ENCODE measurements at regions not wholly inside any gene's neighbourhood (a gene's known extent, or its start where the extent isn't known, plus 50 kb on each side); places are given as distances from the start of the nearest gene placed in this dataset.
"Not testable (repeated sequence)": the region's sequence is repeated elsewhere in the genome, so short reads cannot be mapped to it uniquely, and the experiment has no call there.

GRCh38 chr14:105636935-105637334 is 110.6 kb downstream of the TMEM121 start:
- no peak overlapping the region for H3K4me3 Mint-ChIP-seq
- peaks cover 3% of the 10 kb centered on the region for H3K9me3 Mint-ChIP-seq
- peaks cover 28% of the 10 kb centered on the region for H3K36me3 Mint-ChIP-seq
- ATAC-seq, result no peak
- H3K4me1 Mint-ChIP-seq, result peaks cover 30% of the 10 kb centered on the region
- no peaks in the 10 kb centered on the region for H3K27me3 Mint-ChIP-seq
- no peak overlapping the region for H3K27ac Mint-ChIP-seq

DNA sequence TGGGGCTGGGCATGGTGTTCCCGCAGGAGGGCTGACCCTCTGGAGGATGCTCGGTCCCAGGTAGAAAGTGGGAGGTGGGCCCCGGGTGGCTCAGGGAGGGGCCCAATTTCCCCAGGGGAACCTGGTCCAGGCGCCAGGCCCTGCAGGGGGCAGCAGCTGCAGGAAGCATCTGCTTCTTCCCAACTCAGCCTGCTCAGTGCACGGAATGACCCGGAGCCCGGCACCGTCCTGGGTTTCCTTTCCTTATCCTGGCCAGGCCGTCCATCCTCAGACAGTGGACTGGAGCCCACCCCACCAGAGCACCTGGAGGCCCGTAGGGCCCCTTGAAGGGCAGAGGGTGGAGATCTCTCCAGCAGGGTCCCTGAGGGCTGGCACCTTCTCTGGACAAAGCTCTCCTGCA is 111.0 kb downstream of the TMEM121 start:
- not testable (repeated sequence) for ATAC-seq, H3K27ac Mint-ChIP-seq, H3K27me3 Mint-ChIP-seq, H3K9me3 Mint-ChIP-seq, H3K4me3 Mint-ChIP-seq
- Mint-ChIP-seq H3K4me1 (peaks cover 28% of the 10 kb centered on the region), H3K36me3 (peaks cover 28% of the 10 kb centered on the region)

DNA sequence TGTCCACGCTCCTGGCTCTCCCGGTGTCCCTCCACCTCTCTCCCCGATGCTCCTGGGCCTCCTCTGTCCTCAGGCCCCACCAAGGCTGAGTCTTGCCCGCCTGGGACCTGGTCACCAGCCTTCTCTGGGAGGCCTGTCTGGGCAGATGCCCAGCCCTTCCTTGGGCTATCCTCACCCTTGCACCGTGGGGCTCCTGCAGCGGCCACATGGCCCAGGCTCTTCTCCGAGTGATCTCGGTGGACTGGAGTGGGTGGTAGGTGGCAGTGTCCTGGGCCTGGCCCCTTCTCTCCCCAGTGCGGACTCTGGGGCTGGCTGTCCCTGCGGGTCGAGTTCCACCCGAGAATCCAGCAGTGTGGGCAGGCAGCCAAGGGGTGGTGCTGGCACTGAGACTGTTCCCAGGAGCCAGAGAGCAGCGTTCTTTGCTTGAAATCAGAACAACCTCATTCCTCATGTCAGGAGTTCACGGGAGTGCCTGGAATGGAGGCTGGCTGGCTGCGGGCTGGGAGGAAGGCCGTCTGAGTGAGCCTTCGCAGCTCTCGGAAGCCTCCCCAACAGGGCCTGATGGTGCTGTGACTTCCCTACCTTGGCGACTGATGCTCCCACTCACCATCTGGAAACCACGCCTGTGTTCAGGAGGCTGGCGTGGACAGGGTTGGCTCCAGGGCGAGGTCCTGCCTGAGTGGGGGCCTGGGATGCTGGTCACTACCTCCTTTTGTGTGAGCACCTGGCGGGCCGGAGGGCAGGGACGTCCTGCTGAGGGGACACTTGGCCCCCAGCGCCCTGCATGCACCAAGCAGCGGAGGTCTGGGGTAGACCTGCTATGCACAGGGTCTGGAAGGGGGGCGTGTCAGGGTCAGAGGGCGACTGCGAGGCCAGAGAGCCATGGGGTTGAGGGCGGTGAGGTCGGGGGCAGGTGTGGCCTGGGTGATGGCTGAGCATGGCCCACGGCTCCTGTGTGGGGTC is 113.9 kb downstream of the TMEM121 start:
- not testable (repeated sequence) for H3K9me3 Mint-ChIP-seq, ATAC-seq, H3K27me3 Mint-ChIP-seq
- peak overlapping the region; percentile 45 for H3K4me3 Mint-ChIP-seq
- H3K4me1 Mint-ChIP-seq, result peaks cover 26% of the 10 kb centered on the region
- peak overlapping the region; percentile 59 for H3K27ac Mint-ChIP-seq
- peaks cover 35% of the 10 kb centered on the region for H3K36me3 Mint-ChIP-seq

DNA sequence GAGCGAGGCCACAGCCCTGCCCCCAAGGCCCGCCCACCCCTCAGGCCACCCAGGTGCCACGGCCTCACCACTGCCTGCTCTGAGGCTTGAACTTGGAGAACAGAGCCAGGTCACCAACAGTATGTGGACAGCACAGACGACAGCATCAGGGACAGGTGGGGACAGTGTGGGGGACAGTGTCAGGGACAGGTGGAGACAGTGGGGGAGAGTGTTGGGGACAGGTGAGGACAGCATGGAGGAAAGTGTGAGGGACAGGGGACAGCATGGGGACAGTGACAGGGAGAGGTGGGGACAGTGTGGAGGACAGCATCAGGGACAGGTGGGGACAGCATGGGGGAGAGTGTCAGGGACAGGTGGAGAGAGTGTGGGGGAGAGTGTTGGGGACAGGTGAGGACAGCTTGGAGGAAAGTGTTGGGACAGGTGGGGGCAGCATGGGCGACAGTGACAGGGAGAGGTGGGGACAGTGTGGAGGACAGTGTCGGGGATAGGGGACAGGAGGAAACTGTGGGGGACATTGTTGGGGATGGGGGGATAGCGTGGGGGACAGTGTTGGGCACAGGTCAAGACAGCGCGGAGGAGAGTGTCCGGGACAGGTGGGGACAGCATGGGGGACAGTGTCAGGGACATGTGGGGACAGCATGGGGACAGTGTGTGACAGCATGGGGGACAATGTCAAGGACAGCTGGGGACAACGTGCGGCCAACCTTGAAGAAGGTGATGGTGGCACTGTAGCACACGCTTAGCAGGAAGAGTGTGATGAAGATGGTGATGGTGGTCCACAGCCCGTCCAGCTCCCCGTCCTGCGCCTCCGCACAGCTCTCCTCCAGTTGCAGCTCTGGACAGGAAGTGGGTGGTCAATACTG is 114.9 kb downstream of the TMEM121 start:
- Mint-ChIP-seq H3K36me3 (peaks cover 41% of the 10 kb centered on the region), H3K4me3 (peak overlapping the region; percentile 30), H3K9me3 (no peaks in the 10 kb centered on the region), H3K27me3 (no peaks in the 10 kb centered on the region), H3K4me1 (peaks cover 31% of the 10 kb centered on the region), H3K27ac (peak overlapping the region; percentile 59)
- ATAC-seq, result peak; percentile 47

DNA sequence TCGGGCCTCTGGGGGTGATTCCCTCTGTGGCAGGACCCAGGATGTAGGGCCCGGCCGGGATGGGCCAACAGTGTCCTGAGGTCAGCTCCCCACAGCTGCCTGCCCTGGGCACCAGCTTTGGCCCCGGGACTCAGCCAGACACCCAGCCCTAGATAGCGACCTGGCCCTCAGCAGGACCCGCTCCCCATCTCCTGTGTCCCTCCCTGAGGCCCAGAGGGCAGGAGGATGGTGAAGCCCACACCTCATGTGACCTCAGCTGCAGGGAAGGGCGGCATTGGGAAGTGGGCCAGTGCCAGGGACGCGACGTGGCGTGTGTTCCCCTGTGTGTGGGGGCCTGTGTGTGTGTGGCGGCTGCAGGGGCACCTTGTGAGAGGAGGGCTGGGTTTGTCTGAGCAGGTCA is 115.6 kb downstream of the TMEM121 start:
- H3K27me3 Mint-ChIP-seq, H3K9me3 Mint-ChIP-seq: not testable (repeated sequence)
- peak overlapping the region; percentile 30 for H3K4me3 Mint-ChIP-seq
- peak; percentile 65 for ATAC-seq
- H3K27ac Mint-ChIP-seq, result peak overlapping the region; percentile 59
- peaks cover 48% of the 10 kb centered on the region for H3K36me3 Mint-ChIP-seq
- peaks cover 38% of the 10 kb centered on the region for H3K4me1 Mint-ChIP-seq

DNA sequence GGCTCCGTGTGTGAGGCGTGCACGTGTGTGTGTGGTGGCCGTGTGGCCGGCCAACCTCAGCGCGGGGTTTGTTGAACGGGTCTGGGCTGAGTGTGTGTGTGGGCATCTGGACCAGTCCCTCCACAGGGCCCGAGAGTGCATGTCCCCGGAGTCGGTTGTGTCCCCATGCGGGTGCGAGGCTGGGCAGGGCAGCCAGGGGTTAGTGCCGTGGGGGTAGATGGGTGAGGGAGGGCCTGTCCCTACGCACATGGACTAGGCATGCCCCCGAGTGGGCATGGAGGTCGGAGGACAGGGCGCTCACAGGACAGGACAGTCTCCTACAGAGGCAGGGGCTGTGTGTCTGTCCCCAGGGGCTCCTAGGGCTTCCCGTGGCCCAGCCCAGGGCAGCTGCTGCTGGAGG is 116.1 kb downstream of the TMEM121 start:
- H3K4me1 Mint-ChIP-seq, result peaks cover 42% of the 10 kb centered on the region
- peak overlapping the region; percentile 36 for H3K4me3 Mint-ChIP-seq
- H3K36me3 Mint-ChIP-seq, result peaks cover 53% of the 10 kb centered on the region
- ATAC-seq, H3K27me3 Mint-ChIP-seq, H3K9me3 Mint-ChIP-seq: not testable (repeated sequence)
- H3K27ac Mint-ChIP-seq, result peak overlapping the region; percentile 59

GRCh38 chr14:105643406-105644052 is 117.1 kb downstream of the TMEM121 start:
- not testable (repeated sequence) for ATAC-seq, H3K27me3 Mint-ChIP-seq, H3K9me3 Mint-ChIP-seq
- peak overlapping the region; percentile 89 for H3K4me3 Mint-ChIP-seq
- peaks cover 52% of the 10 kb centered on the region for H3K4me1 Mint-ChIP-seq
- peaks cover 63% of the 10 kb centered on the region for H3K36me3 Mint-ChIP-seq
- peak overlapping the region; percentile 85 for H3K27ac Mint-ChIP-seq

GRCh38 chr14:105644053-105644435 is 117.7 kb downstream of the TMEM121 start:
- H3K27ac Mint-ChIP-seq, result peak overlapping the region; percentile 85
- peaks cover 57% of the 10 kb centered on the region for H3K4me1 Mint-ChIP-seq
- H3K36me3 Mint-ChIP-seq, result peaks cover 68% of the 10 kb centered on the region

GRCh38 chr14:105644457-105644856 is 118.1 kb downstream of the TMEM121 start:
- Mint-ChIP-seq H3K27ac (peak overlapping the region; percentile 85), H3K4me3 (peak overlapping the region; percentile 89)

More at GRCh38 chr14:105644053-105644435, 117.7 kb downstream of the TMEM121 start:
- peak overlapping the region; percentile 89 for H3K4me3 Mint-ChIP-seq
- not testable (repeated sequence) for H3K9me3 Mint-ChIP-seq, H3K27me3 Mint-ChIP-seq, ATAC-seq

DNA sequence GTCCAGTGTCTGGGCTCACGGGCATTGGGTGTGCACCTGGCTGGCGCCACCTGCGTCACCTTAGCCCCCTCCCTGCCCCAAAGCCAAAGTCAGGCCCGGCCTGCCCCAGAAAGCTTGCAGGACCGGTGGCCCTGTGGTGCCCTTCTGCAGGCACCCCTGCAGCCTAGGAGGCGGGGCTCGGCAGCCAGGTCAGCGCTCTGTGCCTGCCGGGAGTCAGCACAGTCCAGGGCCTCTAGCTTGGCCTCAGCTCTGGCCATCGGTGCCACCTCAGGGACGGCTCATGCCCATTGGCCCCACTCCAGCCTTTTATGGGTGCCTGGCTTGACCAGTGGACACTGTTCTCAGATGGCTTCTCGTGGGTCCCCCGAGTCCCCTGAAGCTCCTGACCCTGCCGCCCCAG is 118.5 kb downstream of the TMEM121 start:
- Mint-ChIP-seq H3K36me3 (peaks cover 75% of the 10 kb centered on the region), H3K4me1 (peaks cover 64% of the 10 kb centered on the region), H3K27ac (peak overlapping the region; percentile 85)
- H3K9me3 Mint-ChIP-seq, H3K4me3 Mint-ChIP-seq, H3K27me3 Mint-ChIP-seq, ATAC-seq: not testable (repeated sequence)

More at GRCh38 chr14:105644457-105644856, 118.1 kb downstream of the TMEM121 start:
- not testable (repeated sequence) for H3K27me3 Mint-ChIP-seq, ATAC-seq, H3K9me3 Mint-ChIP-seq
- Mint-ChIP-seq H3K4me1 (peaks cover 61% of the 10 kb centered on the region), H3K36me3 (peaks cover 73% of the 10 kb centered on the region)

- H3K27ac Mint-ChIP-seq, ATAC-seq, H3K9me3 Mint-ChIP-seq, H3K27me3 Mint-ChIP-seq: not testable (repeated sequence)
- Mint-ChIP-seq H3K36me3 (peaks cover 73% of the 10 kb centered on the region), H3K4me3 (peak overlapping the region; percentile 95), H3K4me1 (peaks cover 64% of the 10 kb centered on the region)
Observed at GRCh38 chr14:105645389-105645788, 119.0 kb downstream of the TMEM121 start.

- Mint-ChIP-seq H3K36me3 (peaks cover 65% of the 10 kb centered on the region), H3K4me3 (peak overlapping the region; percentile 95), H3K9me3 (peaks cover 5% of the 10 kb centered on the region), H3K27ac (peak overlapping the region; percentile 99), H3K27me3 (no peaks in the 10 kb centered on the region), H3K4me1 (peaks cover 60% of the 10 kb centered on the region)
- no peak for ATAC-seq
Observed at GRCh38 chr14:105646175-105646574, 119.8 kb downstream of the TMEM121 start.

- not testable (repeated sequence) for H3K27me3 Mint-ChIP-seq, ATAC-seq, H3K9me3 Mint-ChIP-seq
- H3K4me3 Mint-ChIP-seq, result peak overlapping the region; percentile 95
- H3K27ac Mint-ChIP-seq, result peak overlapping the region; percentile 99
- peaks cover 59% of the 10 kb centered on the region for H3K36me3 Mint-ChIP-seq
- H3K4me1 Mint-ChIP-seq, result peaks cover 58% of the 10 kb centered on the region
Observed at GRCh38 chr14:105646711-105647281, 120.4 kb downstream of the TMEM121 start.

GRCh38 chr14:105647426-105647783 is 121.0 kb downstream of the TMEM121 start:
- not testable (repeated sequence) for H3K9me3 Mint-ChIP-seq, H3K27me3 Mint-ChIP-seq, ATAC-seq
- Mint-ChIP-seq H3K27ac (peak overlapping the region; percentile 99), H3K4me3 (peak overlapping the region; percentile 95), H3K36me3 (peaks cover 54% of the 10 kb centered on the region), H3K4me1 (peaks cover 56% of the 10 kb centered on the region)

Measured in stimulated activated memory B cell treated with anti-CD40 and anti-IgM and Interleukin-4, amounts not matched to agents 10 μg/mL and 1 μg/mL and 100 μg/mL, for 72 hours (primary cell).